Caco-2 (cell line): ENCODE measurements at regions not wholly inside any gene's neighbourhood (a gene's known extent, or its start where the extent isn't known, plus 50 kb on each side); places are given as distances from the start of the nearest gene placed in this dataset.
"Not testable (repeated sequence)": the region's sequence is repeated elsewhere in the genome, so short reads cannot be mapped to it uniquely, and the experiment has no call there.

Source experiments
- BruUV-seq: library from RNA; stranded (reverse); fragments of 400-500 nt; replicated peaks from 2 replicates; lab custom pipeline; 2021; lab: Mats Ljungman, UMichigan
- CTCF ChIA-PET: fragments of 300-600 bp; sonication (Branson Sonifier 250); formaldehyde crosslinking; loops from one replicate; lab custom pipeline; 2022; ENCODE audit warnings: antibody characterized with exemption; lab: Charles Lee
- POLR2A ChIA-PET: fragments of 300-600 bp; sonication (Branson Sonifier 250); formaldehyde crosslinking; loops from one replicate; lab custom pipeline; 2022; ENCODE audit warnings: antibody characterized with exemption; lab: Charles Lee
- DNase-seq, 2 experiments: peaks; one replicate each; pipeline versions ENCODE4 v3.0.0 to v3.0.0-alpha.2; 2020 to 2022
- H3K27me3 ChIP-seq: replicated peaks from 2 replicates; pipeline ENCODE4 v1.6.0; 2011; ENCODE audit warnings: low read length; ENCODE audit not compliant: control insufficient read depth, insufficient read depth
- H3K36me3 ChIP-seq: 2 replicates; pipeline ENCODE4 v1.5.1; 2011; ENCODE audit warnings: low read length; ENCODE audit not compliant: control insufficient read depth, insufficient read depth
- H3K4me1 ChIP-seq: fragments of 250-450 bp; sonication (Bioruptor Pico); 2 replicates; pipeline ENCODE4 v1.5.1; 2020; ENCODE audit warnings: mild to moderate bottlenecking
- H3K4me3 ChIP-seq: 2 replicates; pipeline ENCODE4 v1.5.1; 2011; ENCODE audit warnings: low read depth, mild to moderate bottlenecking, control low read depth, low read length
- H3K9me3 ChIP-seq: fragments of 250-450 bp; sonication (Bioruptor Pico); 2 replicates; pipeline ENCODE4 v1.5.1; 2020; ENCODE audit warnings: mild to moderate bottlenecking, moderate library complexity
- H3K27ac Mint-ChIP-seq: one replicate; pipeline ENCODE4 v1.8.0; 2022; ENCODE audit warnings: mixed read lengths; ENCODE audit not compliant: unreplicated experiment
- H3K27me3 Mint-ChIP-seq: one replicate; pipeline ENCODE4 v1.8.0; 2022; ENCODE audit warnings: mixed read lengths; ENCODE audit not compliant: insufficient read depth, unreplicated experiment
- H3K36me3 Mint-ChIP-seq: one replicate; pipeline ENCODE4 v1.8.0; 2022; ENCODE audit warnings: mild to moderate bottlenecking, mixed read lengths; ENCODE audit not compliant: insufficient read depth, unreplicated experiment
- H3K4me1 Mint-ChIP-seq: one replicate; pipeline ENCODE4 v1.8.0; 2022; ENCODE audit warnings: low read depth, mixed read lengths; ENCODE audit not compliant: unreplicated experiment
- H3K4me3 Mint-ChIP-seq: one replicate; pipeline ENCODE4 v1.8.0; 2022; ENCODE audit warnings: mild to moderate bottlenecking, moderate library complexity, mixed read lengths; ENCODE audit not compliant: unreplicated experiment
- H3K9me3 Mint-ChIP-seq: one replicate; pipeline ENCODE4 v1.8.0; 2022; ENCODE audit warnings: mixed read lengths; ENCODE audit not compliant: unreplicated experiment
- CTCF ChIP-seq, 2 experiments: fragments of 200-600 bp in 1 of 2; IDR thresholded peaks; 1 replicate in 1 of 2; 2 replicates in 1 of 2; pipeline versions ENCODE4 v1.5.1 to v1.8.0; 2011 to 2022; ENCODE audit warnings: antibody characterized with exemption in 1 of 2, control low read depth in 1 of 2, inconsistent platforms in 1 of 2, low read depth in 1 of 2, low read length in 1 of 2, mild to moderate bottlenecking in 1 of 2, moderate library complexity in 1 of 2; ENCODE audit not compliant: insufficient read depth in 1 of 2, severe bottlenecking in 1 of 2, unreplicated experiment in 1 of 2
- intact Hi-C: fragments of 100-400 bp; cut with micrococcal nuclease; formaldehyde crosslinking; loops from one replicate; pipeline ENCODE4 v1.10.0; 2022; ENCODE audit not compliant: unreplicated experiment

GRCh38 chr13:88823114-88823513 is 1151.9 kb downstream of the SLITRK5 start:
- DNase-seq, result no peak
- H3K4me1 ChIP-seq, result no peaks in the 10 kb centered on the region
- Mint-ChIP-seq H3K4me3 (no peak overlapping the region), H3K9me3 (no peaks in the 10 kb centered on the region), H3K4me1 (no peaks in the 10 kb centered on the region), H3K27ac (no peak overlapping the region), H3K27me3 (no peaks in the 10 kb centered on the region), H3K36me3 (no peaks in the 10 kb centered on the region)
- no peak overlapping the region for H3K4me3 ChIP-seq
- H3K9me3 ChIP-seq, result no peaks in the 10 kb centered on the region
- ChIA-PET POLR2A (no interaction called here), CTCF (no interaction called here)
- no peaks in the 10 kb centered on the region for H3K36me3 ChIP-seq
- no peaks in the 10 kb centered on the region for H3K27me3 ChIP-seq
- no TSS peak for BruUV-seq
- intact Hi-C loops, result no loop called here
- no peak for TF ChIP-seq CTCF (IDR thresholded peaks at IDR 0.05; ENCODE audit: insufficient read depth in 1 of 2, low read depth in 1 of 2, low read length in 1 of 2, severe bottlenecking in 1 of 2, unreplicated experiment in 1 of 2)

- Mint-ChIP-seq H3K9me3 (no peaks in the 10 kb centered on the region), H3K4me1 (no peaks in the 10 kb centered on the region), H3K36me3 (no peaks in the 10 kb centered on the region), H3K27ac (no peak overlapping the region), H3K27me3 (no peaks in the 10 kb centered on the region), H3K4me3 (no peak overlapping the region)
- Histone ChIP-seq H3K9me3 (no peaks in the 10 kb centered on the region), H3K4me1 (no peaks in the 10 kb centered on the region), H3K36me3 (no peaks in the 10 kb centered on the region), H3K27me3 (no peaks in the 10 kb centered on the region), H3K4me3 (no peak overlapping the region)
- CTCF ChIA-PET, result no interaction called here
- DNase-seq, result no peak
- POLR2A ChIA-PET, result no interaction called here
- intact Hi-C loops, result no loop called here
- TF ChIP-seq CTCF (IDR thresholded peaks at IDR 0.05; ENCODE audit: insufficient read depth in 1 of 2, low read depth in 1 of 2, low read length in 1 of 2, severe bottlenecking in 1 of 2, unreplicated experiment in 1 of 2), result no peak
- no TSS peak for BruUV-seq
Observed at GRCh38 chr13:88824218-88824617, 1153.0 kb downstream of the SLITRK5 start.

GRCh38 chr13:88840085-88840484 is 1168.9 kb downstream of the SLITRK5 start:
- no peaks in the 10 kb centered on the region for H3K36me3 Mint-ChIP-seq
- H3K36me3 ChIP-seq, result no peaks in the 10 kb centered on the region
- intact Hi-C loops, result no loop called here
- no TSS peak for BruUV-seq
- H3K4me3 Mint-ChIP-seq, result no peak overlapping the region
- ChIA-PET POLR2A (no interaction called here), CTCF (no interaction called here)
- H3K27me3 ChIP-seq, result no peaks in the 10 kb centered on the region
- H3K4me1 ChIP-seq, result no peaks in the 10 kb centered on the region
- H3K9me3 ChIP-seq, result no peaks in the 10 kb centered on the region
- no peaks in the 10 kb centered on the region for H3K27me3 Mint-ChIP-seq
- TF ChIP-seq CTCF (IDR thresholded peaks at IDR 0.05; ENCODE audit: insufficient read depth in 1 of 2, low read depth in 1 of 2, low read length in 1 of 2, severe bottlenecking in 1 of 2, unreplicated experiment in 1 of 2), result no peak
- H3K4me1 Mint-ChIP-seq, result no peaks in the 10 kb centered on the region
- DNase-seq, result no peak
- no peak overlapping the region for H3K27ac Mint-ChIP-seq
- no peak overlapping the region for H3K4me3 ChIP-seq
- no peaks in the 10 kb centered on the region for H3K9me3 Mint-ChIP-seq

GRCh38 chr13:88852293-88852692 is 1181.1 kb downstream of the SLITRK5 start:
- H3K27ac Mint-ChIP-seq, H3K27me3 Mint-ChIP-seq, H3K4me1 Mint-ChIP-seq, BruUV-seq, H3K27me3 ChIP-seq, intact Hi-C loops, H3K4me3 ChIP-seq, H3K36me3 ChIP-seq, DNase-seq, H3K9me3 ChIP-seq, H3K4me3 Mint-ChIP-seq, H3K36me3 Mint-ChIP-seq, H3K4me1 ChIP-seq, POLR2A ChIA-PET, CTCF ChIA-PET: not testable (repeated sequence)
- H3K9me3 Mint-ChIP-seq, result peaks cover 11% of the 10 kb centered on the region
